NCI-H82 (cell line): ENCODE measurements at regions not wholly inside any gene's neighbourhood (a gene's known extent, or its start where the extent isn't known, plus 50 kb on each side); places are given as distances from the start of the nearest gene placed in this dataset.
A peak's percentile ranks its signal among the peaks of the same experiment; 100 is the strongest.

Source experiments
- DNase-seq: peaks from one replicate; lab custom pipeline; 2025; lab: John Stamatoyannopoulos, UW

- peak; percentile 96 for DNase-seq
Measured at GRCh38 chr5:107808671-107809137, 138.0 kb upstream of the EFNA5 start.

GRCh38 chr5:107807431-107807830 is 136.7 kb upstream of the EFNA5 start:
- no peak for DNase-seq

DNA sequence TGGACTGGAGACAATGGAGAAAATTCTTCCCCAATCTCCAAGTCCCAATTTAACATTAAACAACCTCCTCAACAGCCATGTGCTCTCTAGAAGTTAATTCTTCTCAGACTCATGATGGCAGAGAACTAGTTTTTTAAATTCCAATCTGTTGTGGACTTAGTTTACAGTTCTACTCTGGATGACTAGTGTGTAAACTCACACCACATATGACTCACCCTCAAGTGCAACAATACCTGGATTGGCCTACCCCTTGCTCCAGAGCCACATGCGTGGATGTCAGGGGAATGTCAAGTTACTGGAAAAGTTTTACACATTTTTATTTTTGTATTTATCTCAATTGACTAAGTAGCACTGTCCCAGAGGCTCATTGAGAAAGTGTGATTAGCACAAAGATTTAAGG is 136.0 kb upstream of the EFNA5 start:
- peak; percentile 51 for DNase-seq

DNA sequence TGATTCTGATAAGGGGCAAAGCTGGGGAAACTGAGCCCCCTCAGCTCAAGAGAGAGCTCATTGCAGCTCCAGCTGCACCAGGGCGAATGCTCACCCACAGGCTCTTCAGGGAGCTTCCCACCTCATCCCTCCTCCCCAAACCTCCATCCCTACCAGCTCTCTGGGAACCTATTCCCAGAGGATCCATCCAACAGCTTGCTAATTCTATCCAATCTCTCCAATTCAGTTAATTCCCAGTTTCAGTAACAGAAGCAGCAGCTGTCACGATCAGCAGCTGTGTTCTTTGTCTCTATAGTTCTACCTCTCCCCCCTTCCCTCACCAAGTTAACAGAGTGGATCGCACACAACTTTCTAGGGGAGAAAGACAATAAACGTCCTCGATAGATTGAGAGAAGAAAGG is 135.5 kb upstream of the EFNA5 start:
- DNase-seq: peak; percentile 97

DNA sequence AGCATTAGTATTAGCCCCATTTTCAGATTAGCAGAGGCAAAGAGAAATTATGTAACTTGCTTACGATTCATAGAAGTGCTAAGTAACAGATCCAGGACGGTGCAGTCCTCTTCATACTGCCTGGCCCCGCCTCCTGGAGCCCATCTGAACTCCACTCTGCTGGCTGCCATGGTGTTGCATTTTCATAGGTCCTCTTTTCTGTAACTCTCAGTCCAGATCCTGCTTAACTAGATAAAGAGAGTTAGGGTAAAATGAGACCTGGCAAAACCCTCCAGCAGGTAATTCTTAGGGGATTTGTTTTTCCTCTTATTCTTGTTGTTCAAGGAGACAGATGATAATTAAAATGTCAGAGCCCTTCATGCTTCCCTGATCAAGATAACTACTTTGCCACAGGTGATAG is 135.1 kb upstream of the EFNA5 start:
- DNase-seq: peak; percentile 87

DNA sequence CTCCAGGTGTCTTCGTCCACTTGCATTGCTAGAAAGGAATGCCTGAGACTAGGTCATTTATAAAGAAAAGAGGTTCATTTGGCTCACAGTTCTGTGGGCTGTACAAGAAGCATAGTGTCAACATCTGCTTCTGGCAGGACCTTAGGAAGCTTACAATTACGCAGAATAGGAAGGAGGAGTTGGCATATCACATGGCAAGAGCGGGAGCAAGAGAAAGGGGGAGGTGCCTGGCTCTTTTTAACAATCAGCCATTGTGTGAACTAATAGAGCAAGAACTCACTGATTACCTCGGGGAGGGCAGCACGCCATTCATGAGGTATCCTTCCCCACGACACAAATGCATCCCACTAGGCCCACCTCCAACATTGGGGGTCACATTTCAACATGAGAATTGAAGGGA is 134.4 kb upstream of the EFNA5 start:
- peak; percentile 67 for DNase-seq

- no peak for DNase-seq
Measured at GRCh38 chr5:107803728-107804127, 133.0 kb upstream of the EFNA5 start.

DNA sequence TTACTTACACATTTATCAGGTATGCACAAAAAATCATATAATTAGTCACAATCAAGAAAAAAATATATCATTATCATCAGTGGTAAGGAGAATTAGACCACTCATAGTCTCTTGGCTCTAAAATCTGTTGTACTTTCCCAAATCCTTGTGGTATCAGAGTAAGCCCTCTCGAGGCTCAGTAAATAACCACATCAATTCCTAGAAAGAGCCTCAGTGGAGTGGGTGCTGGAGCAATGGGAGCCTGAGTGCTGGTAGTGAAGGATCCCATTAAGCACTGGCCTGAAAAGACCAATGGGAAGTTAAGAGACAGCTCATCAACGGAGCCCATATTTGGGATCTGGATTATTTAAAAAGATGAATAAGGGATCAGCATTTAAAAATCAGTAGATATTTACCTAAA is 130.3 kb upstream of the EFNA5 start:
- no peak for DNase-seq

- DNase-seq: no peak
Measured at GRCh38 chr5:107799306-107799705, 128.6 kb upstream of the EFNA5 start.

- no peak for DNase-seq
Measured at GRCh38 chr5:107796797-107797196, 126.1 kb upstream of the EFNA5 start.

DNA sequence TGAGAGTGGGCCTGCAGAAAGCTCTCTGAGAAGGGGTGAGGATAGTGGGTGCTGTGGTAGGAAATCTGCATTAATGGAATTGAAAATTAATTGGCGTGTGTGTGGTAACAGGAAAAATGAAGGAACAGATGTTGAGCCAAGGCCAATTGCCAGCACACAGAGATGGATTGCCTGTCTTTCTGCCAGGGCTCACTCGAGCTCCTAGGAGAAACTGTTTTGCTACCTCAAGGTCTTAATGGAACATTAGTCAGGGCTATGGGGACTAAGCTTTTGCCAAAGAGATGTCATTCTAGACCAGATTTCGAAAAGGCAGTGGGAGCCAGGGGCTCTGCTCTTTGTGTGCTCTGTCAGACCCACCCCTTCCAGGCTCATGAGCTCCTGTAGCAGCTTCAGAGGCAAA is 124.0 kb upstream of the EFNA5 start:
- peak; percentile 58 for DNase-seq

DNA sequence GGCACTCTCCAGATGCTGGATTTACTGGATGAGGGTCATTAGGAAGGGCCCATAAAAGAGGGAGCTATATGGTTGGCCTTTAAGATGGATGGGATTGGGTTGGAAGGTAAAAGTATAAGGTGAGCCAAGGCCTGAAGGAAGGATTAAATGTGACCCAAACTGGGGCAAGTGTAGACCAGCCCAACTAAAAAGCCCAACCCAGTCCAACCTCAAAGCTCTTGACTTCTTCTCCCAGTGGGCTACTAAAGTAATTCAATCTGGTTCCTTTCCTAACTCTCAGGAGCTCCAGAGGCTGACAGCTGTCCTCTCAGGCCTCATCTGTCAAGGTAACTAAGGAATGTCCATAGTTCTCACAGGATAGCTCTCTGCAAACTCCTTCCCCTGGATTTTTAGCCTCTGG is 122.2 kb upstream of the EFNA5 start:
- DNase-seq: no peak

GRCh38 chr5:107790671-107791070 is 119.9 kb upstream of the EFNA5 start:
- no peak for DNase-seq

- DNase-seq: no peak
Measured at GRCh38 chr5:107786424-107786823, 115.7 kb upstream of the EFNA5 start.

DNA sequence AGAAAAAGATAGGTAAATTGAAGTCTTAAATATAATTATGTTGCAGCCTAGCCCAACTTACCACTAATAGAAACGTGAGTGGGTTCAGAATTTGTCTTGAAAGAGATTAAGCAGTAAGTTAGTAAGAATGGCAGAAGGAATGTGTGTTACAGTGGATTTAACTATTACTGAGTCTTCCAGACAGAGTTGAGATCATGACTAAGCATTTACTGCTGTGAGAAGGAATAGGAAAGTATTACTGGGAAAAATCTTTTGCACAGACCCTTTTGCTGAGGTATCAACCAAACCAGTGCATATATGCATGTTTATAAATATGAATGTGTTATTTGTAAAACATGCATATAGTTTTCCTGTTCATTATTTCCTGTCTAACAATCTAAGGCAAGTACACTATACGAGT is 112.8 kb upstream of the EFNA5 start:
- no peak for DNase-seq

- DNase-seq: no peak
Measured at GRCh38 chr5:107782561-107783169, 111.9 kb upstream of the EFNA5 start.

GRCh38 chr5:107781451-107781850 is 110.7 kb upstream of the EFNA5 start:
- DNase-seq: no peak

DNA sequence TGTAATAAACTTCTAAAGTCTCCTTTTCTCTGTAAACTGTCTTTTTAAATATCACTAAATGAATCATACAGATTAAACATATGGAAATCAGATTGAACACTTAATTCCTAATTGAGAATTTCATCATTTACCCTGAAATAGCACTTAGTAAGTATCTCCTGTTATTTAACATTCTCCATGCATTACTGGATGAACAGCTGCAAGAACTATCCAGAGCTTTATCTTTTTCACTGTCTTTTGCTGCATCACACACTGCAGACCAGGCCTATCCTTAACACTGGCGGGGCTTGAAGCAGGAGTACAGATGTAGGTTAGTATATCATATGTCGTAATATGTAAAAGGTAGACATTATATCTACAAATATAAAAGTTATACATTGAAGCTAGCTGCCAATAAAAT is 108.7 kb upstream of the EFNA5 start:
- DNase-seq: no peak

DNA sequence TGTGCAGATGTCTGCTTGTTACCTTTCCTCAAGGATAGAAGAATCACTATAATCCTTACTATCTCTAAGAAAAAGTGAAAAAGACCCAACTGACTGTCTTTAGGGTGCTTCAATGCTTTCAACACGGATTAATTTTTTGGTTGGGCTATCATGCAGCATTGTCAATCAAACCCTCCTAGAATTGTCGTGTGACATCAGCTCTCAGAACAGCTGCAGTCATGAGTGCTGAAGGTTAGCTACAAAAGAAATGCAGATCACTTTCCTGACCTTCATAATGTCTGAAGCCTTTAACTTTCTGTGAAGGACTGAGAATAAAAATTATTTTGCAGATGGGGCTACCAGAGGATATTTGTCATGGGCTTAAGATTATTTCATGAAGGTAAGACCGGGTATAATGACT is 107.9 kb upstream of the EFNA5 start:
- no peak for DNase-seq

DNA sequence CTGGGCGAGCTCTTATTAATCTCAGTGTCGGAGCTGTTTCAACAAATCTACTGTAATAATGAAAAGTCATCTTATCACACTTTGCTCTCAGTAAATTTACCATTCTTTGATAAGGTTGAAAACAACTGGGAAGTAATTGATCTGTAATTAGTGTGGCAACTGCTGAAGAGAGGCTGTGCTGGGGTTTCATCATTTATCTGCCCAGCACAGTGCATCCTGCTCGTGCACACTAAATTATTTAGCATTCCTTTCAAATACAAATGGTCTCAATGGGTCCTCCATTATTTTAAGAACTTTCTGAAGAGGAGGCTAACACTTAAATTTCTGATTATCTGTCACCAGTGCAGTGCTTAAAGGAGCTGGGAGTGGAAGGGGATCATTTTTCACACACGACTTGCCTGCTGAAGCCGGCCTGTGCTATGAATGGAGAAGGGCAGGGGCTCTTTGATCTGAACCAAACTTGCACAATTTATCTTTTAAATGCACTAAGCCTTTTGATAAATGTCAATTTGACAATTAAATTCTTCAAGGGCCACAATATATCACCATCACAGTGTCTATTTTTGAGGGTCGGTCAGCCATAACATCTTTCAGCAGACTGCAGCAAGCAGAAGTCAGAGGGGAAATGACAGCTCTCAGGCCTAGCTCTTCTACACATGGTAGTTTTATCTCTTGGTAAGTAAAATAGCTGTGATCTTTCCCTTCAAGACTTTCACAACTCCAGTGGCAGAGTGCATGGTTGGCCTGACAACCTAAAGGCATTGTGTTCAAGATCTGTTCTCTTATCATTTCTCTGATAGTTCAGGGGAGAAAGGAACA is 106.4 kb upstream of the EFNA5 start:
- no peak for DNase-seq

- no peak for DNase-seq
Measured at GRCh38 chr5:107776506-107776905, 105.8 kb upstream of the EFNA5 start.

GRCh38 chr5:107774316-107774715 is 103.6 kb upstream of the EFNA5 start:
- DNase-seq: no peak

DNA sequence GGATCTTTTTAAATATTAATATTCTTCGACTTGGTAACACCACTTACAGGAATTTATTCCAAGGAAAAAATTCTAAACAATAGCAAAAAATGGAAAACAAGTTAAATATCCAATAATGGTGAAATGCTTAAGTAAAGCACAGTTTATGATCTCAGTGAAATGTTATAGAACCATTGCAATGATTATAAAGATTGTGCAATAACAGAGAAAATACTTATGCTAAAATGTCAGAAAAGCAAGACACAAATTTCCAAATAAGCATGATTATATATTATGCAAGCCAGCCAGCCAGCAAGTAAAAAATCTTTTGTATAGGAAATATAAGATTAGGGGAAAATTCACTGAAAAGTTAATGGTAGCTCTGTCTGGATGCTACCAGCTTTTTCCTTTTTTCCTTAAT is 102.7 kb upstream of the EFNA5 start:
- DNase-seq: no peak
